Cardiac muscle cell (in vitro differentiated cells and primary cell): ENCODE measurements at regions not wholly inside any gene's neighbourhood (a gene's known extent, or its start where the extent isn't known, plus 50 kb on each side); places are given as distances from the start of the nearest gene placed in this dataset.
A peak's percentile ranks its signal among the peaks of the same experiment; 100 is the strongest.

Experiments
- DNase-seq, 2 donors: peaks; one replicate each; pipeline versions ENCODE4 v3.0.0 to v3.0.0-alpha.2; 2010 to 2017; ENCODE audit warnings: low read depth in 1 of 2, low spot score in 1 of 2
- H3K27ac ChIP-seq: fragments of 200-600 bp; sonication (generic); 2 replicates; pipeline ENCODE4 v1.5.1; 2016
- H3K27me3 ChIP-seq: fragments of 200-600 bp; sonication (generic); 2 replicates; pipeline ENCODE4 v1.6.0; 2016; ENCODE audit warnings: control low read depth
- H3K36me3 ChIP-seq: fragments of 200-600 bp; sonication (generic); 2 replicates; pipeline ENCODE4 v1.5.1; 2016; ENCODE audit warnings: control low read depth
- H3K4me1 ChIP-seq: fragments of 200-600 bp; sonication (generic); 2 replicates; pipeline ENCODE4 v1.8.1; 2017; ENCODE audit warnings: low read depth, mild to moderate bottlenecking, mixed run types
- H3K4me3 ChIP-seq: fragments of 200-600 bp; sonication (generic); 2 replicates; pipeline ENCODE4 v1.5.1; 2016; ENCODE audit warnings: mild to moderate bottlenecking
- H3K9me3 ChIP-seq: fragments of 200-600 bp; sonication (generic); 2 replicates; pipeline ENCODE4 v1.5.1; 2017; ENCODE audit warnings: low read depth, mild to moderate bottlenecking, control low read depth
- CTCF ChIP-seq: IDR thresholded peaks from 2 replicates; pipeline ENCODE4 v1.5.1; 2012; ENCODE audit warnings: low read depth, mild to moderate bottlenecking, low read length

- no peaks in the 10 kb centered on the region for H3K9me3 ChIP-seq
- DNase-seq, result peak in 1 of 2 donors; percentile 34
- H3K36me3 ChIP-seq, result no peaks in the 10 kb centered on the region
- no peak overlapping the region for H3K4me3 ChIP-seq
- no peaks in the 10 kb centered on the region for H3K4me1 ChIP-seq
- H3K27me3 ChIP-seq, result no peaks in the 10 kb centered on the region
- H3K27ac ChIP-seq, result no peak overlapping the region
- no peak for TF ChIP-seq CTCF
Measured at GRCh38 chr1:229011022-229011421, 259.9 kb upstream of the RAB4A start.

- Histone ChIP-seq H3K4me1 (no peaks in the 10 kb centered on the region), H3K9me3 (no peaks in the 10 kb centered on the region)
- DNase-seq, result no peak
Measured at GRCh38 chr1:229012823-229013222, 258.1 kb upstream of the RAB4A start.

GRCh38 chr1:229013981-229014380, 256.9 kb upstream of the RAB4A start:
- Histone ChIP-seq H3K9me3 (no peaks in the 10 kb centered on the region), H3K4me1 (no peaks in the 10 kb centered on the region), H3K27me3 (no peaks in the 10 kb centered on the region), H3K36me3 (no peaks in the 10 kb centered on the region), H3K27ac (no peak overlapping the region), H3K4me3 (no peak overlapping the region)
- TF ChIP-seq CTCF, result no peak
- DNase-seq, result no peak

More at GRCh38 chr1:229012823-229013222, 258.1 kb upstream of the RAB4A start:
- Histone ChIP-seq H3K36me3 (no peaks in the 10 kb centered on the region), H3K27me3 (no peaks in the 10 kb centered on the region), H3K27ac (no peak overlapping the region), H3K4me3 (no peak overlapping the region)
- TF ChIP-seq CTCF, result no peak

- H3K27me3 ChIP-seq, result no peaks in the 10 kb centered on the region
- H3K4me3 ChIP-seq, result no peak overlapping the region
- H3K27ac ChIP-seq, result no peak overlapping the region
- peak in 1 of 2 donors; percentile 26 for DNase-seq
- H3K4me1 ChIP-seq, result no peaks in the 10 kb centered on the region
- no peaks in the 10 kb centered on the region for H3K36me3 ChIP-seq
- TF ChIP-seq CTCF, result no peak
- H3K9me3 ChIP-seq, result no peaks in the 10 kb centered on the region
Measured at GRCh38 chr1:229015806-229016205, 255.1 kb upstream of the RAB4A start.

GRCh38 chr1:229017091-229017490, 253.8 kb upstream of the RAB4A start:
- no peaks in the 10 kb centered on the region for H3K4me1 ChIP-seq
- no peak for DNase-seq
- no peak overlapping the region for H3K27ac ChIP-seq
- no peak overlapping the region for H3K4me3 ChIP-seq
- TF ChIP-seq CTCF, result no peak
- no peaks in the 10 kb centered on the region for H3K36me3 ChIP-seq
- H3K27me3 ChIP-seq, result no peaks in the 10 kb centered on the region
- H3K9me3 ChIP-seq, result no peaks in the 10 kb centered on the region
